WI38 (cell line): ENCODE measurements at regions not wholly inside any gene's neighbourhood (a gene's known extent, or its start where the extent isn't known, plus 50 kb on each side); places are given as distances from the start of the nearest gene placed in this dataset.

Experiments used
- H3K4me3 ChIP-seq: 2 replicates; pipeline ENCODE4 v1.5.1; 2011; ENCODE audit warnings: low read depth, mild to moderate bottlenecking, control low read depth, low read length
- CTCF ChIP-seq: IDR thresholded peaks from 2 replicates; pipeline ENCODE4 v1.5.1; 2012; ENCODE audit warnings: low read depth, mild to moderate bottlenecking, control low read depth, low read length

DNA sequence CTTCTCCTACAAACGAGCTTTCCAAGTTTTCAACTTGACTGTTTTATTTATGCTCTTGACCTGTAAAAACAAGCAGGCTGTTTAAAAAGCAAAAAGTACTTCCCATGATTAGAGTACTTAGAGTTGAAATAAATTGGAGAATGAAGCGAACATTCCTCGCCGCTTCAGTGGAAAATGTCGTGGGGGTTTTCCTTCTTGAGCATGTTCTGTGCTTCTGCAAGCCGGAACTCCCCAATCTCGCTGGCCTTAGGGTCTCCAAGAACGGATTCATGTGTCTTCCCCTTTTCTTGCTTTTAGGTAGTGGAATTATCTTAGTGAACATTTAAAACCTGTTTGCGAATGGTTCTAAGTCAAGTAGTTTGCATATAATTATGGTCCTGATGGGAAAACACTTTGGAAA, 103.6 kb upstream of the ZNF536 start:
- no peak overlapping the region for H3K4me3 ChIP-seq
- TF ChIP-seq CTCF = no peak

- TF ChIP-seq CTCF = no peak
- no peak overlapping the region for H3K4me3 ChIP-seq
These were observed 102.5 kb upstream of the ZNF536 start for GRCh38 chr19:30269638-30270037.

DNA sequence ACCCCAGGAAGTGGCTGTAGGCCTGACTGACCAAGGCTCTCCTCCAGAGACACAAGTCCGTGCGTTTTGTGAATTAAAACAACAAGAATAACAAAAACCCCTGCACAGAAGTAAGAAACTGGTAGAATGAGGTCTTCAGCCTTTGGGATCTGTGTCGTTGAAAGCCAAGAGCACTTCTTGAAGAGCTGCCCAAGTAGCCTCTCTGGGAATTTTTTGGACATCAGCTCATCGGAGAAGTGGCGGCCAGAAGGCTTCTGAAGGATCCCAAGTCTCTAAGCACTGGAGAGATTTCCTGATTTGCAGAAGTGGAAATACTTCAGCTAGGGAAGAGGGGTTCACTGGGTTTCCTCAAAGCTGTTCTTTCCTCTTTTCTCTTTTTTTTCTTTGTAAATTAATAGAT, 100.4 kb upstream of the ZNF536 start:
- H3K4me3 ChIP-seq = no peak overlapping the region
- TF ChIP-seq CTCF = no peak

DNA sequence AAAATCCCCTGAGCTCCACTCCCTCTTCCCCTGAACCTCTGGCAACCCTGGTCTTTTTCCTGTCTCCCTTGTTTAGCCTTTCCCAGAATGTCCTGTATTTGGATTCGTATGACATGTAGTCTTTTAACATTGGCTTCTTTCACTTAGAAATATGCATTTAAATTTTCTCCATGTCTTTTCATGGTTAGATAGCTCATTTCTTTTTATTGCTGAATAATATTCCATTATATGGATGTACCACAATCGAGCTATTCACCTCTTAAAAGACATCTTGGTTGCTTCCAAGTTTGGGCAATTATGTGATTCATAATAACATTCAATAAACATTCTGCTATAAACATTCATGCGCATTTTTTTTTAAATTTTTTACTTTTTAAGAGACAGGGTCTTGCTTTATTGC, 99.6 kb upstream of the ZNF536 start:
- H3K4me3 ChIP-seq = no peak overlapping the region
- TF ChIP-seq CTCF = no peak

- H3K4me3 ChIP-seq = no peak overlapping the region
- no peak for TF ChIP-seq CTCF
These were observed 99.0 kb upstream of the ZNF536 start for GRCh38 chr19:30273184-30273583.

DNA sequence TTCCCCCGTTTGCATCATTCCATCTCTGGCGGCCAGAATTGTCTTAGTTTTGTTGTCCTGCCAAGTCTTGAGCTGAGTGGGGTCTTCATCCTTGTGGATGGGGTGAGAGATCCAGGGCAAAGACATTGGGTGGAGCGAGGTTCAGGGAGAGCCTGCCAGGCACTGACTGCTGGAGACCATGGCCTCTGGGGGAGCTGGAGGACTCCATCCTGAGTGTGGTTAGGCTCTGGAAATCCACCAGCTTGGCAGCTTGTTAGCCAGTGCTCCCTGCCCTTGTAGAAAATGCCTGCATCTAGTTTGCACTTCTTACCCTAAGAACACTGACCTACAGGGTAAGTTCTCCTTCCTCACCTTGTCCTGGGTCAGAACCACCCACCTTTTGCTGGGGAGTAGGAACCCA, 97.2 kb upstream of the ZNF536 start:
- H3K4me3 ChIP-seq = no peak overlapping the region
- TF ChIP-seq CTCF = no peak

GRCh38 chr19:30276011-30276882, 95.9 kb upstream of the ZNF536 start:
- no peak for TF ChIP-seq CTCF
- no peak overlapping the region for H3K4me3 ChIP-seq
